ENCODE measurements at regions not wholly inside any gene's neighbourhood (a gene's known extent, or its start where the extent isn't known, plus 50 kb on each side); places are given as distances from the start of the nearest gene placed in this dataset.

- Mint-ChIP-seq H3K9me3 (peaks cover 4% of the 10 kb centered on the region in 2 experiments; a peak in 2 of 5 replicates), H3K4me1 (peaks cover 0 to under 1% of the 10 kb centered on the region in 2 experiments; a peak in 1 of 4 replicates), H3K27ac (no peak overlapping the region), H3K27me3 (ENCODE audit: low read depth) (peaks cover 11% of the 10 kb centered on the region), H3K36me3 (ENCODE audit: insufficient read depth in 1 of 3, low read depth in 3 of 3) (no peaks in the 10 kb centered on the region), H3K4me3 (no peak overlapping the region)
- Histone ChIP-seq H2BK12ac (ENCODE audit: insufficient read length, low read depth, low read length) (no peak overlapping the region), H3K79me1 (ENCODE audit: insufficient read depth, low read depth, low read length, poor library complexity, severe bottlenecking) (no peaks in the 10 kb centered on the region), H4K5ac (ENCODE audit: insufficient read length, low read depth, low read length) (no peak overlapping the region), H3K4me1 (ENCODE audit: insufficient read depth, low read length) (no peaks in the 10 kb centered on the region), H3K23me2 (ENCODE audit: insufficient read length, low read depth, low read length, poor library complexity, severe bottlenecking) (no peaks in the 10 kb centered on the region), H2AK5ac (ENCODE audit: insufficient read length, low read length) (no peak overlapping the region), H2BK5ac (ENCODE audit: insufficient read length, low read length) (no peak overlapping the region), H4K91ac (ENCODE audit: insufficient read length, low read depth, low read length) (no peak overlapping the region), H4K20me1 (ENCODE audit: control insufficient read depth, insufficient read depth, insufficient read length) (no peaks in the 10 kb centered on the region), H3K18ac (ENCODE audit: insufficient read length, low read depth, low read length) (no peak overlapping the region), H3K14ac (ENCODE audit: insufficient read depth, low read length) (no peak overlapping the region), H3K56ac (ENCODE audit: insufficient read length, low read depth, low read length) (no peak overlapping the region), H3K4me2 (ENCODE audit: insufficient read depth, insufficient read length, low read length) (no peak overlapping the region), H2AFZ (ENCODE audit: low read length) (no peak overlapping the region), H2BK15ac (ENCODE audit: low read depth, low read length) (no peak overlapping the region), H2BK20ac (ENCODE audit: low read depth, low read length, poor library complexity, severe bottlenecking) (no peak overlapping the region), H3K27ac (ENCODE audit: insufficient read length, low read depth, low read length) (no peak overlapping the region), H4K8ac (replicated peaks; ENCODE audit: insufficient read length, low read depth, low read length) (no peak overlapping the region), H3K4ac (ENCODE audit: low read depth, low read length) (no peak overlapping the region), H3K9ac (ENCODE audit: extremely low read depth, insufficient read length, low read length) (no peak overlapping the region), H3K27me3 (ENCODE audit: insufficient read depth, low read length) (no peaks in the 10 kb centered on the region), H3T11ph (ENCODE audit: low read length) (no peak overlapping the region), H3K23ac (ENCODE audit: insufficient read length, low read depth, low read length) (no peak overlapping the region), H3K9me3 (ENCODE audit: control insufficient read depth, low read depth, low read length) (no peaks in the 10 kb centered on the region), H2BK120ac (ENCODE audit: low read depth, low read length, poor library complexity, severe bottlenecking) (no peak overlapping the region), H3K79me2 (ENCODE audit: insufficient read depth, low read length) (no peaks in the 10 kb centered on the region)
- no CpG with 5 or more reads among the region's 3 CpGs for WGBS (ENCODE audit: extremely low coverage, insufficient read length, low lambda C conversion rate)
- no peak for DNase-seq
- no peak for TF ChIP-seq CTCF (conservative IDR thresholded peaks at IDR 0.05)
These were observed 299.8 kb downstream of the GLRX3 start for GRCh38 chr10:130435961-130436360.

All from H9 (cell line).